Body of pancreas (tissue), 4 donors: ENCODE measurements at regions not wholly inside any gene's neighbourhood (a gene's known extent, or its start where the extent isn't known, plus 50 kb on each side); places are given as distances from the start of the nearest gene placed in this dataset.

ENCODE experiments used
- POLR2A ChIP-seq, 3 donors: fragments of 450-650 bp; IDR thresholded peaks; one replicate each; pipeline ENCODE4 v1.6.1; 2016; ENCODE audit warnings: antibody characterized with exemption in 3 of 3, mild to moderate bottlenecking in 2 of 3
- TF ChIP-seq, protein P1 (sequence below), 7 experiments: fragments of 450-650 bp in 4 of 7; fragments of 200-600 bp in 3 of 7; sonication (generic) in 3 of 7; IDR thresholded peaks; one replicate each; pipeline ENCODE4 v1.5.1; 2016 to 2019; ENCODE audit warnings: antibody characterized with exemption in 7 of 7

DNA sequence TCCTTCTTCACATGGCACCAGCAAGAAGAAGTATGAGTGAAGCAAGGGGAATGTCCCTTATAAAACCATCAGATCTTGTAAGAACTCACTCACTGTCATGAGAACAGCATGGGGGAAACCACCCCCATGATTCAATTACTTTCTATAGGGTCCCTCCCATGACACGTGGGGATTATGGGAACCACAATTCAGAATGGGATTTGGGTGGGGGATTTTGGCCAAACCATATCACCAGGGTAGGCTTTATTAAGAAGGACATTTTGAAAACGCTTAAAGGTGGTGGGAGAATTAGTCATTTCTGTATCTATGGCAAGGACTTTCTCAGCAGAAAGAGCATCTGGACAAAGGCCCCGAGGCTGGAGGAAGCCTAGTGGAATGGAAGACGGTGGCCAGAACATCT lies 100.2 kb upstream of the ADAMTS16 start:
- TF ChIP-seq, protein P1, sequence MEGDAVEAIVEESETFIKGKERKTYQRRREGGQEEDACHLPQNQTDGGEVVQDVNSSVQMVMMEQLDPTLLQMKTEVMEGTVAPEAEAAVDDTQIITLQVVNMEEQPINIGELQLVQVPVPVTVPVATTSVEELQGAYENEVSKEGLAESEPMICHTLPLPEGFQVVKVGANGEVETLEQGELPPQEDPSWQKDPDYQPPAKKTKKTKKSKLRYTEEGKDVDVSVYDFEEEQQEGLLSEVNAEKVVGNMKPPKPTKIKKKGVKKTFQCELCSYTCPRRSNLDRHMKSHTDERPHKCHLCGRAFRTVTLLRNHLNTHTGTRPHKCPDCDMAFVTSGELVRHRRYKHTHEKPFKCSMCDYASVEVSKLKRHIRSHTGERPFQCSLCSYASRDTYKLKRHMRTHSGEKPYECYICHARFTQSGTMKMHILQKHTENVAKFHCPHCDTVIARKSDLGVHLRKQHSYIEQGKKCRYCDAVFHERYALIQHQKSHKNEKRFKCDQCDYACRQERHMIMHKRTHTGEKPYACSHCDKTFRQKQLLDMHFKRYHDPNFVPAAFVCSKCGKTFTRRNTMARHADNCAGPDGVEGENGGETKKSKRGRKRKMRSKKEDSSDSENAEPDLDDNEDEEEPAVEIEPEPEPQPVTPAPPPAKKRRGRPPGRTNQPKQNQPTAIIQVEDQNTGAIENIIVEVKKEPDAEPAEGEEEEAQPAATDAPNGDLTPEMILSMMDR (IDR thresholded peaks at IDR 0.05), result no peak
- no peak for TF ChIP-seq POLR2A (IDR thresholded peaks at IDR 0.05)
